Activated naive CD8-positive, alpha-beta T cell treated with anti-CD3 and anti-CD28 coated beads for 36 hours (primary cell): ENCODE measurements at regions not wholly inside any gene's neighbourhood (a gene's known extent, or its start where the extent isn't known, plus 50 kb on each side); places are given as distances from the start of the nearest gene placed in this dataset.
"Not testable (repeated sequence)": the region's sequence is repeated elsewhere in the genome, so short reads cannot be mapped to it uniquely, and the experiment has no call there.

Source experiments
- DNase-seq: peaks from one replicate; pipeline ENCODE4 v3.0.0; 2021
- H3K27ac Mint-ChIP-seq: one replicate; pipeline ENCODE4 v1.8.0; 2022; ENCODE audit warnings: mild to moderate bottlenecking, moderate library complexity, mixed read lengths
- H3K27me3 Mint-ChIP-seq: one replicate; pipeline ENCODE4 v1.8.0; 2022; ENCODE audit warnings: mild to moderate bottlenecking, mixed read lengths
- H3K36me3 Mint-ChIP-seq: one replicate; pipeline ENCODE4 v1.8.0; 2021; ENCODE audit warnings: mild to moderate bottlenecking, mixed read lengths
- H3K4me1 Mint-ChIP-seq: one replicate; pipeline ENCODE4 v1.8.0; 2021; ENCODE audit warnings: mixed read lengths
- H3K4me3 Mint-ChIP-seq: one replicate; pipeline ENCODE4 v1.8.0; 2022; ENCODE audit warnings: mild to moderate bottlenecking, moderate library complexity, mixed read lengths
- H3K9me3 Mint-ChIP-seq: one replicate; pipeline ENCODE4 v1.8.0; 2022; ENCODE audit warnings: mixed read lengths

- H3K27me3 Mint-ChIP-seq, result not testable (repeated sequence)
Observed at GRCh38 chr3:48101301-48101650, 85.1 kb upstream of the MAP4 start.

GRCh38 chr3:48092270-48092669 lies 76.1 kb upstream of the MAP4 start:
- peaks cover 5% of the 10 kb centered on the region for H3K36me3 Mint-ChIP-seq
- no peak for DNase-seq
- H3K27me3 Mint-ChIP-seq, result no peaks in the 10 kb centered on the region
- peaks cover 14% of the 10 kb centered on the region for H3K4me1 Mint-ChIP-seq
- H3K9me3 Mint-ChIP-seq, result no peaks in the 10 kb centered on the region
- no peak overlapping the region for H3K27ac Mint-ChIP-seq
- H3K4me3 Mint-ChIP-seq, result no peak overlapping the region

More at GRCh38 chr3:48101301-48101650, 85.1 kb upstream of the MAP4 start:
- H3K4me3 Mint-ChIP-seq, H3K36me3 Mint-ChIP-seq, DNase-seq, H3K27ac Mint-ChIP-seq, H3K4me1 Mint-ChIP-seq, H3K9me3 Mint-ChIP-seq: not testable (repeated sequence)

- Mint-ChIP-seq H3K4me1 (peaks cover 22% of the 10 kb centered on the region), H3K9me3 (no peaks in the 10 kb centered on the region), H3K4me3 (peak overlapping the region; percentile 98), H3K27ac (peak overlapping the region; percentile 98), H3K27me3 (no peaks in the 10 kb centered on the region), H3K36me3 (peaks cover 5% of the 10 kb centered on the region)
- no peak for DNase-seq
Observed at GRCh38 chr3:48090166-48090939, 74.1 kb upstream of the MAP4 start.

- DNase-seq, result peak; percentile 98
- H3K9me3 Mint-ChIP-seq, result no peaks in the 10 kb centered on the region
- peaks cover 34% of the 10 kb centered on the region for H3K4me1 Mint-ChIP-seq
- H3K4me3 Mint-ChIP-seq, result peak overlapping the region; percentile 98
- no peaks in the 10 kb centered on the region for H3K27me3 Mint-ChIP-seq
- H3K27ac Mint-ChIP-seq, result peak overlapping the region; percentile 98
- H3K36me3 Mint-ChIP-seq, result peaks cover 11% of the 10 kb centered on the region
Observed at GRCh38 chr3:48088749-48089466, 72.7 kb upstream of the MAP4 start.

- peak overlapping the region; percentile 98 for H3K4me3 Mint-ChIP-seq
- no peaks in the 10 kb centered on the region for H3K9me3 Mint-ChIP-seq
- peak overlapping the region; percentile 93 for H3K27ac Mint-ChIP-seq
- H3K36me3 Mint-ChIP-seq, result peaks cover 11% of the 10 kb centered on the region
- DNase-seq, result no peak
- no peaks in the 10 kb centered on the region for H3K27me3 Mint-ChIP-seq
- H3K4me1 Mint-ChIP-seq, result peaks cover 34% of the 10 kb centered on the region
Observed at GRCh38 chr3:48088056-48088748, 72.0 kb upstream of the MAP4 start.

- Mint-ChIP-seq H3K27ac (no peak overlapping the region), H3K4me3 (peak overlapping the region; percentile 98), H3K9me3 (no peaks in the 10 kb centered on the region), H3K4me1 (peaks cover 35% of the 10 kb centered on the region), H3K36me3 (peaks cover 15% of the 10 kb centered on the region), H3K27me3 (no peaks in the 10 kb centered on the region)
- DNase-seq, result no peak
Observed at GRCh38 chr3:48086705-48087104, 70.5 kb upstream of the MAP4 start.

- no peaks in the 10 kb centered on the region for H3K9me3 Mint-ChIP-seq
- H3K27ac Mint-ChIP-seq, result no peak overlapping the region
- peaks cover 15% of the 10 kb centered on the region for H3K36me3 Mint-ChIP-seq
- DNase-seq, result no peak
- H3K27me3 Mint-ChIP-seq, result no peaks in the 10 kb centered on the region
- peaks cover 31% of the 10 kb centered on the region for H3K4me1 Mint-ChIP-seq
- H3K4me3 Mint-ChIP-seq, result no peak overlapping the region
Observed at GRCh38 chr3:48084929-48085328, 68.7 kb upstream of the MAP4 start.

GRCh38 chr3:48084170-48084569 lies 68.0 kb upstream of the MAP4 start:
- no peak overlapping the region for H3K27ac Mint-ChIP-seq
- no peak for DNase-seq
- H3K36me3 Mint-ChIP-seq, result peaks cover 15% of the 10 kb centered on the region
- no peaks in the 10 kb centered on the region for H3K9me3 Mint-ChIP-seq
- H3K4me1 Mint-ChIP-seq, result peaks cover 27% of the 10 kb centered on the region
- H3K4me3 Mint-ChIP-seq, result no peak overlapping the region
- H3K27me3 Mint-ChIP-seq, result no peaks in the 10 kb centered on the region

- no peak overlapping the region for H3K27ac Mint-ChIP-seq
- no peak for DNase-seq
- H3K9me3 Mint-ChIP-seq, result no peaks in the 10 kb centered on the region
- H3K4me3 Mint-ChIP-seq, result no peak overlapping the region
- H3K27me3 Mint-ChIP-seq, result no peaks in the 10 kb centered on the region
- H3K36me3 Mint-ChIP-seq, result peaks cover 16% of the 10 kb centered on the region
- H3K4me1 Mint-ChIP-seq, result peaks cover 25% of the 10 kb centered on the region
Observed at GRCh38 chr3:48082580-48083184, 66.5 kb upstream of the MAP4 start.

GRCh38 chr3:48077815-48078214 lies 61.6 kb upstream of the MAP4 start:
- Mint-ChIP-seq H3K36me3 (peaks cover 14% of the 10 kb centered on the region), H3K27me3 (no peaks in the 10 kb centered on the region), H3K4me3 (no peak overlapping the region), H3K27ac (no peak overlapping the region), H3K4me1 (peaks cover 1% of the 10 kb centered on the region), H3K9me3 (no peaks in the 10 kb centered on the region)
- DNase-seq, result no peak

- no peak for DNase-seq
- H3K4me3 Mint-ChIP-seq, result no peak overlapping the region
- peaks cover 3% of the 10 kb centered on the region for H3K4me1 Mint-ChIP-seq
- H3K36me3 Mint-ChIP-seq, result peaks cover 18% of the 10 kb centered on the region
- H3K27me3 Mint-ChIP-seq, result no peaks in the 10 kb centered on the region
- H3K9me3 Mint-ChIP-seq, result no peaks in the 10 kb centered on the region
- H3K27ac Mint-ChIP-seq, result no peak overlapping the region
Observed at GRCh38 chr3:48070030-48070429, 53.8 kb upstream of the MAP4 start.

- no peak overlapping the region for H3K4me3 Mint-ChIP-seq
- H3K4me1 Mint-ChIP-seq, result peaks cover 5% of the 10 kb centered on the region
- no peak for DNase-seq
- no peaks in the 10 kb centered on the region for H3K27me3 Mint-ChIP-seq
- peaks cover 13% of the 10 kb centered on the region for H3K36me3 Mint-ChIP-seq
- no peaks in the 10 kb centered on the region for H3K9me3 Mint-ChIP-seq
- H3K27ac Mint-ChIP-seq, result no peak overlapping the region
Observed at GRCh38 chr3:48069339-48069738, 53.1 kb upstream of the MAP4 start.

GRCh38 chr3:48068886-48069285 lies 52.7 kb upstream of the MAP4 start:
- Mint-ChIP-seq H3K4me3 (no peak overlapping the region), H3K4me1 (peaks cover 7% of the 10 kb centered on the region), H3K27ac (no peak overlapping the region), H3K36me3 (peaks cover 13% of the 10 kb centered on the region), H3K9me3 (no peaks in the 10 kb centered on the region), H3K27me3 (no peaks in the 10 kb centered on the region)
- no peak for DNase-seq

- not testable (repeated sequence) for H3K4me3 Mint-ChIP-seq, H3K27me3 Mint-ChIP-seq, H3K9me3 Mint-ChIP-seq, H3K27ac Mint-ChIP-seq, DNase-seq, H3K4me1 Mint-ChIP-seq
- peaks cover 14% of the 10 kb centered on the region for H3K36me3 Mint-ChIP-seq
Observed at GRCh38 chr3:48068320-48068719, 52.1 kb upstream of the MAP4 start.

- H3K4me1 Mint-ChIP-seq, result peaks cover 10% of the 10 kb centered on the region
- no peak for DNase-seq
- H3K27ac Mint-ChIP-seq, result no peak overlapping the region
- H3K4me3 Mint-ChIP-seq, result no peak overlapping the region
- peaks cover 20% of the 10 kb centered on the region for H3K36me3 Mint-ChIP-seq
- no peaks in the 10 kb centered on the region for H3K27me3 Mint-ChIP-seq
- H3K9me3 Mint-ChIP-seq, result peaks cover 1% of the 10 kb centered on the region
Observed at GRCh38 chr3:48067271-48067670, 51.1 kb upstream of the MAP4 start.
